ENCODE measurements at regions not wholly inside any gene's neighbourhood (a gene's known extent, or its start where the extent isn't known, plus 50 kb on each side); places are given as distances from the start of the nearest gene placed in this dataset.

- TF ChIP-seq RAD21 (IDR thresholded peaks at IDR 0.05) (no peak), REST (IDR thresholded peaks at IDR 0.05) (no peak), CTCF (IDR thresholded peaks at IDR 0.05; ENCODE audit: low read depth, low read length, missing input control) (no peak), HNF4G (IDR thresholded peaks at IDR 0.05) (no peak), MAX (IDR thresholded peaks at IDR 0.05) (no peak), EGR1 (IDR thresholded peaks at IDR 0.05; ENCODE audit: low read depth in 2 of 2) (no peak), TAF1 (conservative IDR thresholded peaks at IDR 0.05) (no peak), ZBTB33 (IDR thresholded peaks at IDR 0.05) (no peak)
These were observed 139.9 kb downstream of the GPCPD1 start for GRCh38 chr20:5470943-5471342.

All from liver (tissue), 3 donors.